H1 (cell line): ENCODE measurements at regions not wholly inside any gene's neighbourhood (a gene's known extent, or its start where the extent isn't known, plus 50 kb on each side); places are given as distances from the start of the nearest gene placed in this dataset.

ENCODE experiments used
- CTCF ChIA-PET: fragments of 300-600 bp; sonication (Branson Sonifier 250); formaldehyde crosslinking; loops from one replicate; lab custom pipeline; 2021; ENCODE audit not compliant: partially characterized antibody; lab: Charles Lee
- POLR2A ChIA-PET: fragments of 300-600 bp; sonication (Branson Sonifier 250); formaldehyde crosslinking; loops from one replicate; lab custom pipeline; 2021; ENCODE audit warnings: inconsistent platforms; ENCODE audit not compliant: partially characterized antibody; lab: Charles Lee
- DNase-seq, 2 experiments: peaks; one replicate each; pipeline versions ENCODE4 v3.0.0 to v3.0.0-alpha.2; 2010 to 2022; ENCODE audit warnings: low spot score in 2 of 2, low read depth in 1 of 2, mixed read lengths in 1 of 2
- FAIRE-seq: peaks from 2 replicates; lab custom pipeline; 2011; peaks lifted over from hg19 to GRCh38; lab: Jason Lieb, UNC
- H2AFZ ChIP-seq: 2 replicates; pipeline ENCODE4 v1.8.1; 2012; ENCODE audit warnings: low read length, inconsistent platforms
- H2AK5ac ChIP-seq: 2 replicates; pipeline ENCODE4 v1.6.1; 2013; ENCODE audit warnings: low read depth, low read length
- H2BK120ac ChIP-seq: replicated peaks from 2 replicates; pipeline ENCODE3; 2013; ENCODE audit warnings: low read depth, low read length, inconsistent platforms
- H2BK12ac ChIP-seq: 2 replicates; pipeline ENCODE4 v1.6.1; 2013; ENCODE audit warnings: low read depth, low read length
- H2BK15ac ChIP-seq: 2 replicates; pipeline ENCODE4 v1.6.1; 2013; ENCODE audit warnings: low read length
- H2BK20ac ChIP-seq: 2 replicates; pipeline ENCODE4 v1.6.1; 2013; ENCODE audit warnings: low read length
- H2BK5ac ChIP-seq: 2 replicates; pipeline ENCODE4 v1.6.1; 2013; ENCODE audit warnings: low read depth, low read length
- H3K14ac ChIP-seq: 2 replicates; pipeline ENCODE4 v1.6.1; 2013; ENCODE audit warnings: inconsistent platforms; ENCODE audit not compliant: insufficient read length
- H3K18ac ChIP-seq: 2 replicates; pipeline ENCODE4 v1.6.1; 2013; ENCODE audit warnings: low read length; ENCODE audit errors: extremely low read depth
- H3K23ac ChIP-seq: 2 replicates; pipeline ENCODE4 v1.6.1; 2013; ENCODE audit warnings: inconsistent platforms; ENCODE audit not compliant: insufficient read length
- H3K23me2 ChIP-seq: 2 replicates; pipeline ENCODE4 v1.6.1; 2013; ENCODE audit warnings: low read depth, low read length
- H3K27ac ChIP-seq: 2 replicates; pipeline ENCODE4 v1.6.1; 2011; ENCODE audit warnings: low read depth, low read length, inconsistent platforms
- H3K27me3 ChIP-seq, 4 experiments: replicated peaks in 1 of 4; 1 replicate in 1 of 4; 2 replicates in 3 of 4; pipeline versions ENCODE4 v1.6.1 to v1.8.1; 2011 to 2013; ENCODE audit warnings: low read length in 3 of 4, mild to moderate bottlenecking in 3 of 4, inconsistent platforms in 2 of 4, mixed read lengths in 2 of 4, moderate library complexity in 1 of 4; ENCODE audit not compliant: control insufficient read depth in 3 of 4, insufficient read depth in 3 of 4; ENCODE audit errors: extremely low read depth in 1 of 4
- H3K36me3 ChIP-seq, 4 experiments: 2 replicates each; pipeline versions ENCODE4 v1.6.1 to v1.8.1; 2011 to 2013; ENCODE audit warnings: mild to moderate bottlenecking in 4 of 4, low read length in 3 of 4, moderate library complexity in 2 of 4, control low read depth in 1 of 4, inconsistent platforms in 1 of 4; ENCODE audit not compliant: insufficient read depth in 4 of 4, control insufficient read depth in 2 of 4
- H3K4ac ChIP-seq: replicated peaks from 2 replicates; pipeline ENCODE3; 2013; ENCODE audit warnings: low read length, low read depth, mixed read lengths, inconsistent platforms; ENCODE audit not compliant: insufficient read length
- H3K4me1 ChIP-seq, 4 experiments: replicated peaks in 1 of 4; 1 replicate in 1 of 4; 2 replicates in 3 of 4; pipeline versions ENCODE4 v1.6.1 to v1.8.1; 2011 to 2013; ENCODE audit warnings: low read length in 3 of 4, inconsistent platforms in 2 of 4, mixed read lengths in 1 of 4; ENCODE audit not compliant: insufficient read depth in 4 of 4, control insufficient read depth in 3 of 4
- H3K4me2 ChIP-seq, 2 experiments: 2 replicates each; pipeline versions ENCODE4 v1.6.1 to v1.8.1; 2011 to 2013; ENCODE audit warnings: low read depth in 2 of 2, low read length in 2 of 2, control low read depth in 1 of 2, inconsistent platforms in 1 of 2, mild to moderate bottlenecking in 1 of 2; ENCODE audit not compliant: insufficient read depth in 1 of 2
- H3K4me3 ChIP-seq, 4 experiments: fragments of 200-600, 300-600 bp in 1 of 4; sonication (generic), shearing (Covaris generic), sonication (Bioruptor Twin) in 1 of 4; 2 replicates each; pipeline versions ENCODE4 v1.5.1 to v1.8.1; 2011 to 2016; ENCODE audit warnings: low read length in 4 of 4, low read depth in 3 of 4, control low read depth in 2 of 4, inconsistent platforms in 2 of 4, mild to moderate bottlenecking in 2 of 4, mixed read lengths in 1 of 4, moderate library complexity in 1 of 4; ENCODE audit not compliant: insufficient read depth in 2 of 4; ENCODE audit errors: extremely low read depth in 1 of 4
- H3K56ac ChIP-seq: replicated peaks from 2 replicates; pipeline ENCODE3; 2013; ENCODE audit warnings: low read depth, mild to moderate bottlenecking, mixed read lengths, low read length, inconsistent platforms; ENCODE audit not compliant: insufficient read length
- H3K79me1 ChIP-seq: 2 replicates; pipeline ENCODE4 v1.6.1; 2013; ENCODE audit warnings: low read depth, low read length, control low read depth
- H3K79me2 ChIP-seq, 2 experiments: 2 replicates each; pipeline versions ENCODE4 v1.6.1 to v1.8.1; 2012 to 2013; ENCODE audit warnings: low read length in 2 of 2, mild to moderate bottlenecking in 2 of 2, inconsistent platforms in 1 of 2; ENCODE audit not compliant: insufficient read depth in 2 of 2, control insufficient read depth in 1 of 2
- H3K9ac ChIP-seq, 4 experiments: replicated peaks in 1 of 4; 1 replicate in 1 of 4; 2 replicates in 3 of 4; pipeline versions ENCODE4 v1.6.1 to v1.8.1; 2011 to 2013; ENCODE audit warnings: low read depth in 3 of 4, low read length in 3 of 4, control low read depth in 2 of 4, mild to moderate bottlenecking in 2 of 4, moderate library complexity in 2 of 4, inconsistent platforms in 1 of 4; ENCODE audit errors: extremely low read depth in 1 of 4
- H3K9me3 ChIP-seq, 2 experiments: 2 replicates each; pipeline versions ENCODE4 v1.6.1 to v1.8.1; 2012 to 2013; ENCODE audit warnings: mild to moderate bottlenecking in 2 of 2, moderate library complexity in 2 of 2, control low read depth in 1 of 2, inconsistent platforms in 1 of 2, low read depth in 1 of 2, low read length in 1 of 2, mixed read lengths in 1 of 2; ENCODE audit not compliant: insufficient read depth in 2 of 2
- H4K20me1 ChIP-seq, 2 experiments: replicated peaks in 1 of 2; 2 replicates each; pipeline versions ENCODE3 to v1.8.1; 2011 to 2013; ENCODE audit warnings: inconsistent platforms in 2 of 2, low read length in 2 of 2, mild to moderate bottlenecking in 1 of 2; ENCODE audit not compliant: insufficient read depth in 2 of 2, control insufficient read depth in 1 of 2
- H4K5ac ChIP-seq: 2 replicates; pipeline ENCODE4 v1.6.1; 2013; ENCODE audit warnings: low read length, low read depth, mixed read lengths, inconsistent platforms; ENCODE audit not compliant: insufficient read length
- H4K8ac ChIP-seq: 2 replicates; pipeline ENCODE4 v1.8.0; 2013; ENCODE audit warnings: mild to moderate bottlenecking, moderate library complexity, low read length, inconsistent platforms; ENCODE audit not compliant: insufficient read depth; ENCODE audit errors: extremely low read depth
- H4K91ac ChIP-seq: replicated peaks from 2 replicates; pipeline ENCODE3; 2013; ENCODE audit warnings: low read length, mixed read lengths, inconsistent platforms; ENCODE audit not compliant: insufficient read length
- FOSL1 ChIP-seq: IDR thresholded peaks from 2 replicates; pipeline ENCODE4 v1.6.1; 2011; ENCODE audit warnings: mild to moderate bottlenecking, low read depth, low read length, moderate library complexity; ENCODE audit not compliant: insufficient read depth
- KDM5A ChIP-seq: fragments of 200-600 bp; IDR thresholded peaks from 2 replicates; pipeline ENCODE4 v1.7.1; 2012; ENCODE audit warnings: mild to moderate bottlenecking, low read length, inconsistent platforms, mixed read lengths
- RXRA ChIP-seq: IDR thresholded peaks from 2 replicates; pipeline ENCODE4 v1.6.1; 2011; ENCODE audit warnings: low read depth, mild to moderate bottlenecking, low read length, moderate library complexity; ENCODE audit not compliant: insufficient read depth
- WGBS, 2 experiments: shearing (Covaris generic) in 1 of 2; methylation state at CpG; one replicate each; pipeline versions ENCODE4 v1.1.6 to v1.1.7; 2013 to 2015; ENCODE audit warnings: low lambda C conversion rate in 2 of 2, mixed read lengths in 2 of 2, inconsistent platforms in 1 of 2, low coverage in 1 of 2, missing lambda C conversion rate in 1 of 2; ENCODE audit not compliant: insufficient replicate concordance in 2 of 2, insufficient coverage in 1 of 2, insufficient read length in 1 of 2; ENCODE audit errors: extremely low coverage in 1 of 2, missing lambda C conversion rate in 1 of 2; 5-methylcytosine and 5-hydroxymethylcytosine counted together

GRCh38 chr2:23293063-23293462 is 91.9 kb upstream of the KLHL29 start:
- Histone ChIP-seq H2BK12ac (no peak overlapping the region), H3K23ac (no peak overlapping the region), H3K4me1 (no peaks in the 10 kb centered on the region), H2AK5ac (no peak overlapping the region), H2BK15ac (no peak overlapping the region), H3K9me3 (no peaks in the 10 kb centered on the region), H3K79me1 (no peaks in the 10 kb centered on the region), H3K27me3 (no peaks in the 10 kb centered on the region), H3K9ac (no peak overlapping the region), H3K36me3 (no peaks in the 10 kb centered on the region), H3K79me2 (no peaks in the 10 kb centered on the region), H3K4me3 (no peak overlapping the region), H3K56ac (no peak overlapping the region), H2BK120ac (no peak overlapping the region), H3K4me2 (no peak overlapping the region), H4K8ac (no peak overlapping the region), H4K5ac (no peak overlapping the region), H2BK5ac (no peak overlapping the region), H4K91ac (no peak overlapping the region), H3K23me2 (no peaks in the 10 kb centered on the region), H3K14ac (no peak overlapping the region), H2BK20ac (no peak overlapping the region), H3K4ac (no peak overlapping the region), H2AFZ (no peak overlapping the region), H4K20me1 (no peaks in the 10 kb centered on the region), H3K27ac (no peak overlapping the region), H3K18ac (no peak overlapping the region)
- DNase-seq (no peak), FAIRE-seq (no peak)
- 94% methylated on average over 6 of the region's 6 CpGs; no CpG with 5 or more reads in 1 of the 2 experiments for WGBS, 2 experiments
- ChIA-PET CTCF (interaction anchor here (1.1 to 1.4 kb wide), 4 partner anchors 14 to 93 kb away, joined by 3 to 5 read pairs (median 4); no protein-coding TSS in a partner anchor), POLR2A (no interaction called here)
- TF ChIP-seq RXRA (no peak), FOSL1 (no peak), KDM5A (no peak)
